IgD-negative memory B cell (primary cell): ENCODE measurements at regions not wholly inside any gene's neighbourhood (a gene's known extent, or its start where the extent isn't known, plus 50 kb on each side); places are given as distances from the start of the nearest gene placed in this dataset.
"Not testable (repeated sequence)": the region's sequence is repeated elsewhere in the genome, so short reads cannot be mapped to it uniquely, and the experiment has no call there.

Experiments used
- H3K27ac Mint-ChIP-seq, 3 donors: one replicate each; pipeline ENCODE4 v1.8.0; 2020 to 2022; ENCODE audit warnings: mild to moderate bottlenecking in 3 of 3, mixed read lengths in 3 of 3, moderate library complexity in 1 of 3
- H3K27me3 Mint-ChIP-seq: one replicate; pipeline ENCODE4 v1.8.0; 2021; ENCODE audit warnings: mixed read lengths
- H3K36me3 Mint-ChIP-seq: one replicate; pipeline ENCODE4 v1.8.0; 2020; ENCODE audit warnings: mild to moderate bottlenecking, mixed read lengths
- H3K4me1 Mint-ChIP-seq, 3 donors: one replicate each; pipeline ENCODE4 v1.8.0; 2020 to 2022; ENCODE audit warnings: mixed read lengths in 3 of 3, mild to moderate bottlenecking in 1 of 3
- H3K4me3 Mint-ChIP-seq, 4 donors: one replicate each; pipeline ENCODE4 v1.8.0; 2020 to 2022; ENCODE audit warnings: mild to moderate bottlenecking in 4 of 4, mixed read lengths in 4 of 4, moderate library complexity in 3 of 4
- H3K9me3 Mint-ChIP-seq, 3 donors: one replicate each; pipeline ENCODE4 v1.8.0; 2020 to 2021; ENCODE audit warnings: mixed read lengths in 3 of 3, mild to moderate bottlenecking in 1 of 3

GRCh38 chr20:53813636-53814035 is 220.0 kb upstream of the ZNF217 start:
- H3K27ac Mint-ChIP-seq: peak overlapping the region in 2 of 3 donors; percentile 50 to 66
- no peaks in the 10 kb centered on the region for H3K36me3 Mint-ChIP-seq
- H3K4me1 Mint-ChIP-seq: peaks cover 4 to 17% (median 4%) of the 10 kb centered on the region in 3 donors
- no peaks in the 10 kb centered on the region for H3K27me3 Mint-ChIP-seq
- H3K4me3 Mint-ChIP-seq: no peak overlapping the region
- peaks cover 0 to 5% (median 0%) of the 10 kb centered on the region in 3 donors for H3K9me3 Mint-ChIP-seq

- Mint-ChIP-seq H3K4me1 (peaks cover 4 to 17% (median 4%) of the 10 kb centered on the region in 3 donors), H3K27me3 (no peaks in the 10 kb centered on the region), H3K4me3 (no peak overlapping the region), H3K27ac (no peak overlapping the region), H3K36me3 (no peaks in the 10 kb centered on the region), H3K9me3 (no peaks in the 10 kb centered on the region)
Observed at GRCh38 chr20:53811577-53811976, 217.9 kb upstream of the ZNF217 start.

GRCh38 chr20:53810661-53811355 is 217.2 kb upstream of the ZNF217 start:
- Mint-ChIP-seq H3K36me3 (no peaks in the 10 kb centered on the region), H3K4me3 (no peak overlapping the region), H3K9me3 (no peaks in the 10 kb centered on the region), H3K27me3 (no peaks in the 10 kb centered on the region), H3K4me1 (peaks cover under 1 to 14% (median 4%) of the 10 kb centered on the region in 3 donors), H3K27ac (no peak overlapping the region)

GRCh38 chr20:53809728-53810365 is 216.2 kb upstream of the ZNF217 start:
- Mint-ChIP-seq H3K27ac (no peak overlapping the region), H3K36me3 (no peaks in the 10 kb centered on the region), H3K4me1 (peaks cover 0 to 7% (median 0%) of the 10 kb centered on the region in 3 donors), H3K27me3 (no peaks in the 10 kb centered on the region), H3K9me3 (no peaks in the 10 kb centered on the region), H3K4me3 (no peak overlapping the region)

DNA sequence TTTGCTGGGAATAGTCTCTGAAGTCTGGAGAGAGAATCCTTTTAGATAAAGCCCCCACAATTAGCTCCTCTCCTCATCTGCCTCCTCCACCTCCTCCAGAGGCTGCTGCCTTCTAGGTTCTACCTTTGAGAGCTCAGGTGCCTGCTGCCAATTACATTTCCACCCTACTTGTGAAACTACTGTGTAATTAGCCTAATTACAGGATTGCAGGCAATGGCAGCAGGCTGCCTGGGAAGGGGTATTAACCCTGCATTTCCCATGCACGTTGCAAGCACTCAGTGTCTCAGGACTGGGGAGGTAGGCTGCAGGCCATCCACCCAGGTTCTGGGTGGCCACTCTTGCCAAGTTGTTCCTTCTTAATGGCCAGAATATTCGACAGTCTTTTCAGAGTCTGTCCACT is 215.6 kb upstream of the ZNF217 start:
- Mint-ChIP-seq H3K27ac (no peak overlapping the region), H3K9me3 (no peaks in the 10 kb centered on the region), H3K4me3 (no peak overlapping the region), H3K4me1 (peaks cover 0 to 4% (median 0%) of the 10 kb centered on the region in 3 donors), H3K36me3 (no peaks in the 10 kb centered on the region), H3K27me3 (no peaks in the 10 kb centered on the region)

GRCh38 chr20:53808733-53809132 is 215.1 kb upstream of the ZNF217 start:
- Mint-ChIP-seq H3K9me3 (no peaks in the 10 kb centered on the region), H3K27ac (no peak overlapping the region), H3K36me3 (no peaks in the 10 kb centered on the region), H3K4me1 (peaks cover 2 to 3% (median 2%) of the 10 kb centered on the region in 3 donors), H3K4me3 (no peak overlapping the region), H3K27me3 (no peaks in the 10 kb centered on the region)

GRCh38 chr20:53808302-53808701 is 214.7 kb upstream of the ZNF217 start:
- not testable (repeated sequence) for H3K36me3 Mint-ChIP-seq, H3K27me3 Mint-ChIP-seq, H3K9me3 Mint-ChIP-seq, H3K4me1 Mint-ChIP-seq, H3K4me3 Mint-ChIP-seq, H3K27ac Mint-ChIP-seq

DNA sequence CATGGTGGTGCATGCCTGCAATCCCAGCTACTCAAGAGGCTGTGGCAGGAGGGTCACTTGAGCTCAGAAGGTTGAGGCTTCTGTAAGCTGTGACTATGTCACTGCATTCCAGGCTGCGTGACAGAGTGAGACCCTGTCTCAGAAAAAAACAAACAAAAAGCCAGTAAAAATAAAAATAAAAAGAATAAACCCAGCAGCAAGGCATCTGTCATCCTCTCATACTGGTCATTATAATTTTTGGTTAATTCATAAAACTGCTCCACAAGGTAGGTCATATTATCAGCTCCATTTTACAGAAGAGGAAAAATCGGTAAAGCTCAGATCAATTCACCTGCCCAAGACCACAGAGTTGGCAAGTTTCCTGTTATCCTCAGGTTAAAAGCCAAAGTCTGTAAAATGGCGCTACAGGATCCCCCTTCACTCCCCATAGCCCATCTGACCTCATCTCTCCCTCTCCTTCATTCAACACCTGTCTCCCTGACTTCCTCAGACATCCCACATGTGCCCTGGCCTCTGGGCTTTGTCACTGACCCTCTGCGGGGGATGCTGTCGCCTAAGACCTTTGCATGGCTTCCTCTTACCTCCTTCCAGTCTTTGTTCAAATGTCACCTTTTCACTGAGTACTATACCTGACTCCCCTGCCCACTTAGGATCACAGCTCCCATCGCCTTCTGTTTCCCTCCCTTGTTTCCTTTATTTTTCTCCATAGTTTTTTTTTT is 213.2 kb upstream of the ZNF217 start:
- H3K4me1 Mint-ChIP-seq: peaks cover 3 to 4% (median 4%) of the 10 kb centered on the region in 3 donors
- H3K27ac Mint-ChIP-seq: peak overlapping the region in 1 of 3 donors; percentile 73
- no peaks in the 10 kb centered on the region for H3K9me3 Mint-ChIP-seq
- H3K4me3 Mint-ChIP-seq: no peak overlapping the region
- H3K27me3 Mint-ChIP-seq: no peaks in the 10 kb centered on the region
- no peaks in the 10 kb centered on the region for H3K36me3 Mint-ChIP-seq

DNA sequence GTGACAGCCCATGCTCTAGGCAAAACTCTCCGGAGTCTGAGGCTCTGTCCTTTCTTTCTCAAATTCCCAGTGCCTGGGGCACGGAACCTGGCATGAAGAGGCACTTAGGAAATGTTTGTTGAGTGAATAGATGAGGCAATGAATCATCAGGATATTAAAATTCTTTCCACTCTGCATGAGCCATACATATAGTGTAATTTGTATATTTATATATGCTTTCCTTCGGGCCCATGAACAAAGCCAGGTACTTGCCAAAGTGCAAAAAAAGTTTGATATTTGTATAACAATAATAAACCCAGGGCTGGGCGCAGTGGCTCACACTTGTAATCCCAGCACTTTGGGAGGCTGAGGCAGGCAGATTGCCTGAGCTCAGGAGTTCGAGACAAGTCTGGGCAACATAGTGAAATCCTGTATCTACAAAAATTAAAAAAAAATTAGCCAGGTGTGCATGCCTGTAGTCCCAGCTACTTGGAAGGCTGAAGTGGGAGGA is 212.3 kb upstream of the ZNF217 start:
- Mint-ChIP-seq H3K4me3 (no peak overlapping the region), H3K27me3 (no peaks in the 10 kb centered on the region), H3K36me3 (no peaks in the 10 kb centered on the region), H3K4me1 (peaks cover 3 to 4% (median 4%) of the 10 kb centered on the region in 3 donors), H3K9me3 (no peaks in the 10 kb centered on the region), H3K27ac (no peak overlapping the region)

GRCh38 chr20:53804920-53805894 is 211.6 kb upstream of the ZNF217 start:
- H3K27ac Mint-ChIP-seq: no peak overlapping the region

DNA sequence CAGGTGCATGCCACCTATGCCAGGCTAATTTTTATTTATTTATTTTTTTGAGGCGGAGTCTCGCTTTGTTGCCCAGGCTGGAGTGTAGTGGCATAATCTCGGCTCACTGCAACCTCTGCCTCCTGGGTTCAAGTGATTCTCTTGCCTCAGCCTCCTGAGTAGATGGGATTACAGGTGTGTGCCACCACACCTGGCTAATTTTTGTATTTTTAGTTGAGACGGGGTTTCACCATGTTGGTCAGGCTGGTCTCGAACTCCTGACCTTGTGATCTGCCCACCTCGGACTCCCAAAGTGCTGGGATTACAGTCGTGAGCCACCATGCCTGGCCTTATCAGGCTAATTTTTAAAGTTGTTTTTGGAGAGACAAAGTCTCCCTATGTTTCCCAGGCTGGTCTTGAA is 210.7 kb upstream of the ZNF217 start:
- H3K4me1 Mint-ChIP-seq, H3K4me3 Mint-ChIP-seq, H3K36me3 Mint-ChIP-seq, H3K27me3 Mint-ChIP-seq, H3K9me3 Mint-ChIP-seq: not testable (repeated sequence)
- H3K27ac Mint-ChIP-seq: peak overlapping the region in 1 of 3 donors; percentile 73

More at GRCh38 chr20:53804920-53805894, 211.6 kb upstream of the ZNF217 start:
- Mint-ChIP-seq H3K36me3 (no peaks in the 10 kb centered on the region), H3K9me3 (no peaks in the 10 kb centered on the region), H3K4me1 (peaks cover 3 to 4% (median 4%) of the 10 kb centered on the region in 3 donors), H3K27me3 (no peaks in the 10 kb centered on the region), H3K4me3 (no peak overlapping the region)

GRCh38 chr20:53803492-53804155 is 210.0 kb upstream of the ZNF217 start:
- peaks cover 3 to 4% (median 4%) of the 10 kb centered on the region in 3 donors for H3K4me1 Mint-ChIP-seq
- H3K4me3 Mint-ChIP-seq: no peak overlapping the region
- no peaks in the 10 kb centered on the region for H3K9me3 Mint-ChIP-seq
- H3K27ac Mint-ChIP-seq: peak overlapping the region in 1 of 3 donors; percentile 73
- no peaks in the 10 kb centered on the region for H3K27me3 Mint-ChIP-seq
- no peaks in the 10 kb centered on the region for H3K36me3 Mint-ChIP-seq

DNA sequence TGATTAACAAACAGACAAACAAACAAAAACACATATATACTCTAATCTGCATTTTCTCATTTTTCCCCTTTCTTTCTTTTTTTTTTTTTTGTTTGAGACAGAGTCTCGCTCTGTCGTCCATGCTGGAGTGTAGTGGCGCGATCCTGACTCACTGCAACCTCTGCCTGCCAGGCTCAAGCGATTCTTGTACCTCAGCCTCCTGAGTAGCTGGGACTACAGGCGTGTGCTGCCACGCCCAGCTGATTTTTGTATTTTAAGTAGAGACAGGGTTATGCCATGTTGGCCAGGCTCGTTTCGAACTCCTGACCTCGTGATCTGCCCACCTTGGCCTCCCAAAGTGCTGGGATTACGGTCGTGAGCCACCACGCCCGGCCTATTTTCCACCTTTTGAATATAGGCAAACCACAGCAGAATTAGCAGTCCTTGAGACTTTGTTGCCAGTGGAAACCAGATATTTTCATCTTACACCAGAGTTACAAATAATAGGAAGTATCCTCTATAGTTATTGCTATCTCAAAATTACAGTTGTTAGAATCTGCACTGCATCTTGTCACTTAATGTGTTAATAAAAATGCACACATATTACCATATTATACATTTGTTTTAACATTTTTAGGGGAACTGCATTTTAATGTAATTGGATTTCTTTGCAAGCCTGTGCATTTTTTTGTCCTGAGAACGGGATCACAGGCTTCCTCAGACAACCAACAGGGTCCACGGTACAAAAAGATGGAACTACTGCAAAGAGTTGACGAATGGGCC is 208.2 kb upstream of the ZNF217 start:
- Mint-ChIP-seq H3K27me3 (no peaks in the 10 kb centered on the region), H3K27ac (no peak overlapping the region), H3K4me3 (no peak overlapping the region), H3K9me3 (no peaks in the 10 kb centered on the region), H3K36me3 (no peaks in the 10 kb centered on the region), H3K4me1 (peaks cover 3 to 4% (median 4%) of the 10 kb centered on the region in 3 donors)
